Astrocyte (in vitro differentiated cells and primary cell): ENCODE measurements at regions not wholly inside any gene's neighbourhood (a gene's known extent, or its start where the extent isn't known, plus 50 kb on each side); places are given as distances from the start of the nearest gene placed in this dataset.
"Not testable (repeated sequence)": the region's sequence is repeated elsewhere in the genome, so short reads cannot be mapped to it uniquely, and the experiment has no call there.

Source experiments
- EZH2 ChIP-seq: IDR thresholded peaks from 2 replicates; pipeline ENCODE4 v1.6.1; 2012; ENCODE audit warnings: mild to moderate bottlenecking, low read length, inconsistent platforms; ENCODE audit not compliant: insufficient read depth
- TF ChIP-seq, protein P1 (sequence below): IDR thresholded peaks from 2 replicates; pipeline ENCODE4 v1.5.1; 2011; ENCODE audit warnings: low read depth, mild to moderate bottlenecking, inconsistent platforms, low read length, moderate library complexity; ENCODE audit not compliant: insufficient read depth

GRCh38 chr4:157679326-157679725 lies 458.8 kb downstream of the GRIA2 start:
- TF ChIP-seq, protein P1, sequence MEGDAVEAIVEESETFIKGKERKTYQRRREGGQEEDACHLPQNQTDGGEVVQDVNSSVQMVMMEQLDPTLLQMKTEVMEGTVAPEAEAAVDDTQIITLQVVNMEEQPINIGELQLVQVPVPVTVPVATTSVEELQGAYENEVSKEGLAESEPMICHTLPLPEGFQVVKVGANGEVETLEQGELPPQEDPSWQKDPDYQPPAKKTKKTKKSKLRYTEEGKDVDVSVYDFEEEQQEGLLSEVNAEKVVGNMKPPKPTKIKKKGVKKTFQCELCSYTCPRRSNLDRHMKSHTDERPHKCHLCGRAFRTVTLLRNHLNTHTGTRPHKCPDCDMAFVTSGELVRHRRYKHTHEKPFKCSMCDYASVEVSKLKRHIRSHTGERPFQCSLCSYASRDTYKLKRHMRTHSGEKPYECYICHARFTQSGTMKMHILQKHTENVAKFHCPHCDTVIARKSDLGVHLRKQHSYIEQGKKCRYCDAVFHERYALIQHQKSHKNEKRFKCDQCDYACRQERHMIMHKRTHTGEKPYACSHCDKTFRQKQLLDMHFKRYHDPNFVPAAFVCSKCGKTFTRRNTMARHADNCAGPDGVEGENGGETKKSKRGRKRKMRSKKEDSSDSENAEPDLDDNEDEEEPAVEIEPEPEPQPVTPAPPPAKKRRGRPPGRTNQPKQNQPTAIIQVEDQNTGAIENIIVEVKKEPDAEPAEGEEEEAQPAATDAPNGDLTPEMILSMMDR: not testable (repeated sequence)
- not testable (repeated sequence) for TF ChIP-seq EZH2
